Epithelial cell of prostate (primary cell): ENCODE measurements at regions not wholly inside any gene's neighbourhood (a gene's known extent, or its start where the extent isn't known, plus 50 kb on each side); places are given as distances from the start of the nearest gene placed in this dataset.
A peak's percentile ranks its signal among the peaks of the same experiment; 100 is the strongest.
"Not testable (repeated sequence)": the region's sequence is repeated elsewhere in the genome, so short reads cannot be mapped to it uniquely, and the experiment has no call there.

Experiments used
- DNase-seq: peaks from one replicate; pipeline ENCODE4 v3.0.0-alpha.2; 2011; ENCODE audit warnings: low read depth, low spot score
- H3K27ac ChIP-seq: fragments of 450-650 bp; 2 replicates; pipeline ENCODE4 v1.5.1; 2017; ENCODE audit warnings: mild to moderate bottlenecking

GRCh38 chr15:63434576-63435186 lies 53.0 kb upstream of the CA12 start:
- no peak for DNase-seq
- H3K27ac ChIP-seq: no peak overlapping the region

GRCh38 chr15:63435204-63435820 lies 53.7 kb upstream of the CA12 start:
- no peak overlapping the region for H3K27ac ChIP-seq
- no peak for DNase-seq

GRCh38 chr15:63436341-63436740 lies 54.7 kb upstream of the CA12 start:
- no peak overlapping the region for H3K27ac ChIP-seq
- no peak for DNase-seq

GRCh38 chr15:63436872-63437375 lies 55.3 kb upstream of the CA12 start:
- DNase-seq: peak; percentile 33
- no peak overlapping the region for H3K27ac ChIP-seq

- no peak for DNase-seq
- H3K27ac ChIP-seq: peak overlapping the region; percentile 21
Measured at GRCh38 chr15:63439536-63440264, 58.1 kb upstream of the CA12 start.

GRCh38 chr15:63440265-63440648 lies 58.6 kb upstream of the CA12 start:
- no peak for DNase-seq
- no peak overlapping the region for H3K27ac ChIP-seq

GRCh38 chr15:63440756-63441155 lies 59.1 kb upstream of the CA12 start:
- no peak for DNase-seq
- no peak overlapping the region for H3K27ac ChIP-seq

GRCh38 chr15:63441266-63441665 lies 59.6 kb upstream of the CA12 start:
- DNase-seq: no peak
- no peak overlapping the region for H3K27ac ChIP-seq

- DNase-seq: no peak
Measured at GRCh38 chr15:63442080-63442479, 60.4 kb upstream of the CA12 start.

GRCh38 chr15:63444611-63445010 lies 59.8 kb upstream of the USP3 start:
- H3K27ac ChIP-seq: no peak overlapping the region

More at GRCh38 chr15:63442080-63442479, 60.4 kb upstream of the CA12 start:
- no peak overlapping the region for H3K27ac ChIP-seq

GRCh38 chr15:63446255-63446654 lies 58.1 kb upstream of the USP3 start:
- H3K27ac ChIP-seq: no peak overlapping the region
- DNase-seq: no peak

More at GRCh38 chr15:63444611-63445010, 59.8 kb upstream of the USP3 start:
- DNase-seq: no peak

- no peak for DNase-seq
- no peak overlapping the region for H3K27ac ChIP-seq
Measured at GRCh38 chr15:63447017-63447676, 57.2 kb upstream of the USP3 start.

- no peak overlapping the region for H3K27ac ChIP-seq
- no peak for DNase-seq
Measured at GRCh38 chr15:63448266-63448665, 56.1 kb upstream of the USP3 start.

GRCh38 chr15:63448872-63449555 lies 55.4 kb upstream of the USP3 start:
- not testable (repeated sequence) for H3K27ac ChIP-seq, DNase-seq

- no peak for DNase-seq
- no peak overlapping the region for H3K27ac ChIP-seq
Measured at GRCh38 chr15:63449731-63450130, 54.7 kb upstream of the USP3 start.

GRCh38 chr15:63450884-63451225 lies 53.5 kb upstream of the USP3 start:
- DNase-seq: no peak
- no peak overlapping the region for H3K27ac ChIP-seq

- H3K27ac ChIP-seq: no peak overlapping the region
Measured at GRCh38 chr15:63451671-63452315, 52.6 kb upstream of the USP3 start.

GRCh38 chr15:63452552-63453136 lies 51.7 kb upstream of the USP3 start:
- no peak overlapping the region for H3K27ac ChIP-seq
- no peak for DNase-seq

More at GRCh38 chr15:63451671-63452315, 52.6 kb upstream of the USP3 start:
- no peak for DNase-seq

GRCh38 chr15:63453186-63453905 lies 51.0 kb upstream of the USP3 start:
- H3K27ac ChIP-seq: no peak overlapping the region
- no peak for DNase-seq
